Kidney (tissue), 13 donors: ENCODE measurements at regions not wholly inside any gene's neighbourhood (a gene's known extent, or its start where the extent isn't known, plus 50 kb on each side); places are given as distances from the start of the nearest gene placed in this dataset.

Experiments
- DNase-seq, 5 donors: peaks; one replicate each; pipeline ENCODE4 v3.0.0-alpha.2; 2013 to 2020
- FAIRE-seq: peaks from 2 replicates; lab custom pipeline; 2012; peaks lifted over from hg19 to GRCh38; lab: Jason Lieb, UNC
- H3K27ac ChIP-seq, 2 donors: one replicate each; pipeline ENCODE4 v1.7.0; 2013; ENCODE audit warnings: low read depth in 2 of 2, low read length in 2 of 2, inconsistent platforms in 1 of 2
- H3K27me3 ChIP-seq: one replicate; pipeline ENCODE4 v1.7.1; 2013; ENCODE audit warnings: low read length, inconsistent platforms; ENCODE audit not compliant: control insufficient read depth, insufficient read depth
- H3K36me3 ChIP-seq, 3 donors: one replicate each; pipeline versions ENCODE4 v1.7.0 to v1.7.1; 2013; ENCODE audit warnings: low read length in 3 of 3, control low read depth in 1 of 3, inconsistent platforms in 1 of 3; ENCODE audit not compliant: insufficient read depth in 3 of 3, control insufficient read depth in 2 of 3
- H3K4me1 ChIP-seq, 3 donors: one replicate each; pipeline versions ENCODE4 v1.7.0 to v1.7.1; 2013; ENCODE audit warnings: low read length in 3 of 3, inconsistent platforms in 1 of 3, low read depth in 1 of 3; ENCODE audit not compliant: control insufficient read depth in 2 of 3, insufficient read depth in 2 of 3
- H3K4me3 ChIP-seq, 3 donors: one replicate each; pipeline versions ENCODE4 v1.7.0 to v1.8.1; 2013; ENCODE audit warnings: low read length in 3 of 3, control low read depth in 1 of 3, inconsistent platforms in 1 of 3
- H3K9ac ChIP-seq, 3 donors: one replicate each; pipeline versions ENCODE4 v1.7.0 to v1.7.1; 2013; ENCODE audit warnings: low read length in 3 of 3, control low read depth in 1 of 3, inconsistent platforms in 1 of 3
- H3K9me3 ChIP-seq, 3 donors: one replicate each; pipeline versions ENCODE4 v1.7.0 to v1.7.1; 2013; ENCODE audit warnings: low read length in 3 of 3, control low read depth in 1 of 3, inconsistent platforms in 1 of 3; ENCODE audit not compliant: control insufficient read depth in 2 of 3, insufficient read depth in 1 of 3
- CTCF ChIP-seq: IDR thresholded peaks from 3 replicates; pipeline ENCODE4 v1.5.1; 2012; ENCODE audit warnings: mild to moderate bottlenecking, moderate library complexity, borderline replicate concordance; ENCODE audit not compliant: insufficient read depth; ENCODE audit errors: extremely low read depth
- intact Hi-C: fragments of 100-400 bp; cut with DNase I; formaldehyde crosslinking; loops from one replicate; pipeline ENCODE4 v1.11.1; 2022
- donor health status: control.
- donor health status: control.
- donor health status: control.
- donor health status: control.
- donor health status: control.
- donor health status: DM: yes; HTN: yes; CAD: no.
- donor health status: Normal renal cell carcinoma (clear cell type).

GRCh38 chr6:71481011-71481410 is 192.4 kb downstream of the OGFRL1 start:
- intact Hi-C loops: no loop called here
- DNase-seq (no peak), FAIRE-seq (no peak)
- no peak for TF ChIP-seq CTCF
- Histone ChIP-seq H3K27me3 (no peaks in the 10 kb centered on the region), H3K9ac (no peak overlapping the region), H3K4me1 (peaks cover 0 to 30% (median 21%) of the 10 kb centered on the region in 3 donors), H3K9me3 (no peaks in the 10 kb centered on the region), H3K36me3 (no peaks in the 10 kb centered on the region), H3K27ac (peak overlapping the region in 1 of 2 donors; percentile 3), H3K4me3 (no peak overlapping the region)

GRCh38 chr6:71481801-71482200 is 193.2 kb downstream of the OGFRL1 start:
- no peak overlapping the region for H3K27ac ChIP-seq
- no peak for TF ChIP-seq CTCF
- peaks cover 0 to 28% (median 21%) of the 10 kb centered on the region in 3 donors for H3K4me1 ChIP-seq
- no peaks in the 10 kb centered on the region for H3K9me3 ChIP-seq
- no peaks in the 10 kb centered on the region for H3K27me3 ChIP-seq
- no peak overlapping the region for H3K9ac ChIP-seq
- no peaks in the 10 kb centered on the region for H3K36me3 ChIP-seq
- intact Hi-C loops: no loop called here
- no peak for FAIRE-seq
- no peak overlapping the region for H3K4me3 ChIP-seq
- DNase-seq: no peak

DNA sequence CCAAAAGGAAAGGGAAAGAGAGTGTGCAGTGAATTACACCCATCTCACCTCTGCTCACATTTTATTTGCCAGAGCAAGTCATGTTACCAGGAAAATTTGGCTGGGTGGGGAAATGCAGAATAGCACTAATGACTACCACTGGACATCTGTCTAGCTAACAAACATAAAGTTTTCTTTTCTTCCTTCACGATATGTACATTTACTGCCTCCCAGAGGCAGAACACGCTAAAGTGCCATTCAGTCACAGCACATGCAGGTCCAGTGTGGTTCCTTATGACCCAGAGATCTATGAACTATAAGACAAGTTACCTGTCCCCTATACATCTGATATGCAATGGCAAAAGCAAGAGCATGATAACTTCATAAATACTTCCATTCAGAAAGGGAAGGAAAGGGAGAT is 194.1 kb downstream of the OGFRL1 start:
- Histone ChIP-seq H3K9ac (no peak overlapping the region), H3K36me3 (no peaks in the 10 kb centered on the region), H3K27me3 (no peaks in the 10 kb centered on the region), H3K9me3 (no peaks in the 10 kb centered on the region), H3K4me1 (peaks cover 0 to 22% (median 19%) of the 10 kb centered on the region in 3 donors), H3K27ac (no peak overlapping the region), H3K4me3 (no peak overlapping the region)
- peak; percentile 14 for TF ChIP-seq CTCF
- no peak for FAIRE-seq
- intact Hi-C loops: no loop called here
- DNase-seq: no peak

DNA sequence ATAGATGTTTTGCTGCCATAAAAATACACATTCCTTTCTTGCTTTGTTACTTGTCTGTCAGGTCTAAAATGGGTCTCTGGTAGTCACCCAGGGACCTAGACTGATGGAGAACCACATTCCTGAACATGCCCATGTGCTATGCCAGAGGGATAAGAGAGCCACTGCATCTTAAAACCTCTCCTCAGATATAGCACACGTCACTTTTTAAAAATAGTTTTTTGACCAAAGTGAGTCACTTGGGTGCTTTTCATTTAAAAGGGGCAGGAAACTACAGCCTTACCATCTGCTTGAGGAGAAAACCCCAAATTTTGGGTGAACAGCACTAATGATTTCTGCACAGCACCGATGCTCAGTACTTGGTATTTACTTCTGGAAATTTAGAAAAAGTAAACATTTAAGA is 197.8 kb downstream of the OGFRL1 start:
- Histone ChIP-seq H3K4me1 (peaks cover 0 to 7% (median 6%) of the 10 kb centered on the region in 3 donors), H3K27ac (no peak overlapping the region), H3K36me3 (no peaks in the 10 kb centered on the region), H3K9me3 (no peaks in the 10 kb centered on the region), H3K4me3 (no peak overlapping the region), H3K9ac (no peak overlapping the region), H3K27me3 (no peaks in the 10 kb centered on the region)
- TF ChIP-seq CTCF: no peak
- no peak for DNase-seq
- intact Hi-C loops: no loop called here
- FAIRE-seq: no peak
